ENCODE measurements at regions not wholly inside any gene's neighbourhood (a gene's known extent, or its start where the extent isn't known, plus 50 kb on each side); places are given as distances from the start of the nearest gene placed in this dataset.

- Mint-ChIP-seq H3K4me1 (ENCODE audit: unreplicated experiment) (no peaks in the 10 kb centered on the region), H3K4me3 (ENCODE audit: unreplicated experiment) (no peak overlapping the region), H3K27me3 (ENCODE audit: unreplicated experiment) (no peaks in the 10 kb centered on the region), H3K36me3 (ENCODE audit: low read depth, unreplicated experiment) (no peaks in the 10 kb centered on the region), H3K27ac (ENCODE audit: unreplicated experiment) (no peak overlapping the region), H3K9me3 (ENCODE audit: unreplicated experiment) (no peaks in the 10 kb centered on the region)
- DNase-seq (ENCODE audit: low spot score): no peak
- no peak for TF ChIP-seq CTCF (IDR thresholded peaks at IDR 0.05; ENCODE audit: unreplicated experiment)
Measured at GRCh38 chr4:35541888-35542213, 702.5 kb downstream of the ARAP2 start.

- Mint-ChIP-seq H3K27ac (ENCODE audit: unreplicated experiment) (no peak overlapping the region), H3K4me3 (ENCODE audit: unreplicated experiment) (no peak overlapping the region), H3K9me3 (ENCODE audit: unreplicated experiment) (no peaks in the 10 kb centered on the region), H3K36me3 (ENCODE audit: low read depth, unreplicated experiment) (no peaks in the 10 kb centered on the region), H3K4me1 (ENCODE audit: unreplicated experiment) (no peaks in the 10 kb centered on the region), H3K27me3 (ENCODE audit: unreplicated experiment) (no peaks in the 10 kb centered on the region)
- DNase-seq (ENCODE audit: low spot score): no peak
- TF ChIP-seq CTCF (IDR thresholded peaks at IDR 0.05; ENCODE audit: unreplicated experiment): no peak
Measured at GRCh38 chr4:35548921-35549320, 695.4 kb downstream of the ARAP2 start.

GRCh38 chr4:35556387-35556786, 687.9 kb downstream of the ARAP2 start:
- DNase-seq (ENCODE audit: low spot score): no peak
- Mint-ChIP-seq H3K9me3 (ENCODE audit: unreplicated experiment) (no peaks in the 10 kb centered on the region), H3K27ac (ENCODE audit: unreplicated experiment) (no peak overlapping the region)

GRCh38 chr4:35559559-35560365, 684.6 kb downstream of the ARAP2 start:
- no peak for TF ChIP-seq CTCF (IDR thresholded peaks at IDR 0.05; ENCODE audit: unreplicated experiment)
- Mint-ChIP-seq H3K4me1 (ENCODE audit: unreplicated experiment) (no peaks in the 10 kb centered on the region), H3K9me3 (ENCODE audit: unreplicated experiment) (no peaks in the 10 kb centered on the region), H3K27me3 (ENCODE audit: unreplicated experiment) (no peaks in the 10 kb centered on the region), H3K4me3 (ENCODE audit: unreplicated experiment) (no peak overlapping the region), H3K27ac (ENCODE audit: unreplicated experiment) (no peak overlapping the region), H3K36me3 (ENCODE audit: low read depth, unreplicated experiment) (no peaks in the 10 kb centered on the region)
- no peak for DNase-seq (ENCODE audit: low spot score)

More at GRCh38 chr4:35556387-35556786, 687.9 kb downstream of the ARAP2 start:
- TF ChIP-seq CTCF (IDR thresholded peaks at IDR 0.05; ENCODE audit: unreplicated experiment): no peak
- no peaks in the 10 kb centered on the region for H3K4me1 Mint-ChIP-seq (ENCODE audit: unreplicated experiment)
- no peaks in the 10 kb centered on the region for H3K27me3 Mint-ChIP-seq (ENCODE audit: unreplicated experiment)
- no peak overlapping the region for H3K4me3 Mint-ChIP-seq (ENCODE audit: unreplicated experiment)
- H3K36me3 Mint-ChIP-seq (ENCODE audit: low read depth, unreplicated experiment): no peaks in the 10 kb centered on the region

- Mint-ChIP-seq H3K27ac (ENCODE audit: unreplicated experiment) (no peak overlapping the region), H3K4me3 (ENCODE audit: unreplicated experiment) (no peak overlapping the region), H3K9me3 (ENCODE audit: unreplicated experiment) (no peaks in the 10 kb centered on the region), H3K4me1 (ENCODE audit: unreplicated experiment) (no peaks in the 10 kb centered on the region), H3K27me3 (ENCODE audit: unreplicated experiment) (no peaks in the 10 kb centered on the region), H3K36me3 (ENCODE audit: low read depth, unreplicated experiment) (no peaks in the 10 kb centered on the region)
- no peak for DNase-seq (ENCODE audit: low spot score)
- no peak for TF ChIP-seq CTCF (IDR thresholded peaks at IDR 0.05; ENCODE audit: unreplicated experiment)
Measured at GRCh38 chr4:35562861-35563260, 681.5 kb downstream of the ARAP2 start.

Measured in endothelial cell (in vitro differentiated cells).